ENCODE measurements at regions not wholly inside any gene's neighbourhood (a gene's known extent, or its start where the extent isn't known, plus 50 kb on each side); places are given as distances from the start of the nearest gene placed in this dataset.

GRCh38 chr10:10803278-10803677, 214.4 kb upstream of the CELF2 start:
- H2BK120ac ChIP-seq (ENCODE audit: low read depth, low read length) = no peak overlapping the region
- no peaks in the 10 kb centered on the region for H3K36me3 ChIP-seq (replicated peaks in 1 of 2; ENCODE audit: control insufficient read depth in 2 of 2, insufficient read depth in 2 of 2, low read length in 2 of 2)
- no peak overlapping the region for H3K4me2 ChIP-seq (ENCODE audit: insufficient read depth, low read length, poor library complexity, severe bottlenecking)
- no peak overlapping the region for H2AFZ ChIP-seq (ENCODE audit: low read length)
- H3K27me3 ChIP-seq (ENCODE audit: control insufficient read depth in 3 of 3, insufficient read depth in 3 of 3, low read depth in 1 of 3, low read length in 3 of 3) = no peaks in the 10 kb centered on the region
- no peak overlapping the region for H3K9ac ChIP-seq (ENCODE audit: low read depth, low read length, poor library complexity)
- H3K27ac ChIP-seq (replicated peaks; ENCODE audit: low read length) = no peak overlapping the region
- no peak overlapping the region for H4K91ac ChIP-seq (ENCODE audit: low read depth, low read length, poor library complexity)
- H3K4me3 ChIP-seq (ENCODE audit: low read length in 2 of 2) = no peak overlapping the region
- H2BK12ac ChIP-seq (ENCODE audit: low read length) = no peak overlapping the region
- no peak for DNase-seq (ENCODE audit: low spot score)
- no peak overlapping the region for H3K23ac ChIP-seq (ENCODE audit: low read depth, low read length, poor library complexity)
- no peak overlapping the region for H3K4ac ChIP-seq (ENCODE audit: low read length)
- H3K18ac ChIP-seq (ENCODE audit: low read length) = peak overlapping the region; percentile 54
- peaks cover 2 to 3% of the 10 kb centered on the region in 2 donors for H3K4me1 ChIP-seq (ENCODE audit: control insufficient read depth in 2 of 2, insufficient read depth in 1 of 2, low read depth in 1 of 2, low read length in 2 of 2)
- no peak overlapping the region for H4K8ac ChIP-seq (ENCODE audit: low read depth, low read length)
- no peak overlapping the region for H2AK5ac ChIP-seq (ENCODE audit: low read depth, low read length)
- no peak overlapping the region for H3K14ac ChIP-seq (ENCODE audit: low read length)
- WGBS, 2 donors (ENCODE audit: extremely low coverage in 2 of 2, insufficient read length in 2 of 2, insufficient replicate concordance in 1 of 2) = no CpG with 5 or more reads among the region's 1 CpG
- no peak overlapping the region for H2BK15ac ChIP-seq (ENCODE audit: low read length)
- no peaks in the 10 kb centered on the region for H3K9me3 ChIP-seq (replicated peaks in 1 of 2; ENCODE audit: control insufficient read depth in 2 of 2, insufficient read depth in 1 of 2, low read depth in 1 of 2, low read length in 2 of 2)
- H3K79me1 ChIP-seq (ENCODE audit: low read depth, low read length) = no peaks in the 10 kb centered on the region
- no peak overlapping the region for H2BK5ac ChIP-seq (ENCODE audit: low read length)

- H3K79me1 ChIP-seq (ENCODE audit: low read depth, low read length) = no peaks in the 10 kb centered on the region
- peaks cover 2% of the 10 kb centered on the region in 2 donors for H3K4me1 ChIP-seq (ENCODE audit: control insufficient read depth in 2 of 2, insufficient read depth in 1 of 2, low read depth in 1 of 2, low read length in 2 of 2)
- H2BK5ac ChIP-seq (ENCODE audit: low read length) = no peak overlapping the region
- no peak overlapping the region for H3K9ac ChIP-seq (ENCODE audit: low read depth, low read length, poor library complexity)
- H2AFZ ChIP-seq (ENCODE audit: low read length) = no peak overlapping the region
- H3K27me3 ChIP-seq (ENCODE audit: control insufficient read depth in 3 of 3, insufficient read depth in 3 of 3, low read depth in 1 of 3, low read length in 3 of 3) = no peaks in the 10 kb centered on the region
- no peak overlapping the region for H3K27ac ChIP-seq (replicated peaks; ENCODE audit: low read length)
- no peak overlapping the region for H3K4ac ChIP-seq (ENCODE audit: low read length)
- no peaks in the 10 kb centered on the region for H3K9me3 ChIP-seq (replicated peaks in 1 of 2; ENCODE audit: control insufficient read depth in 2 of 2, insufficient read depth in 1 of 2, low read depth in 1 of 2, low read length in 2 of 2)
- H3K4me3 ChIP-seq (ENCODE audit: low read length in 2 of 2) = no peak overlapping the region
- no peaks in the 10 kb centered on the region for H3K36me3 ChIP-seq (replicated peaks in 1 of 2; ENCODE audit: control insufficient read depth in 2 of 2, insufficient read depth in 2 of 2, low read length in 2 of 2)
- H3K14ac ChIP-seq (ENCODE audit: low read length) = no peak overlapping the region
- no peak overlapping the region for H2BK15ac ChIP-seq (ENCODE audit: low read length)
- H2AK5ac ChIP-seq (ENCODE audit: low read depth, low read length) = no peak overlapping the region
- no peak overlapping the region for H2BK12ac ChIP-seq (ENCODE audit: low read length)
- DNase-seq (ENCODE audit: low spot score) = no peak
- H3K18ac ChIP-seq (ENCODE audit: low read length) = no peak overlapping the region
- no peak overlapping the region for H2BK120ac ChIP-seq (ENCODE audit: low read depth, low read length)
- H3K4me2 ChIP-seq (ENCODE audit: insufficient read depth, low read length, poor library complexity, severe bottlenecking) = no peak overlapping the region
- H3K23ac ChIP-seq (ENCODE audit: low read depth, low read length, poor library complexity) = no peak overlapping the region
- no peak overlapping the region for H4K8ac ChIP-seq (ENCODE audit: low read depth, low read length)
- no peak overlapping the region for H4K91ac ChIP-seq (ENCODE audit: low read depth, low read length, poor library complexity)
Measured at GRCh38 chr10:10804061-10804460, 213.6 kb upstream of the CELF2 start.

- H3K27me3 ChIP-seq (ENCODE audit: control insufficient read depth in 3 of 3, insufficient read depth in 3 of 3, low read depth in 1 of 3, low read length in 3 of 3) = no peaks in the 10 kb centered on the region
- H4K91ac ChIP-seq (ENCODE audit: low read depth, low read length, poor library complexity) = no peak overlapping the region
- no peak overlapping the region for H4K8ac ChIP-seq (ENCODE audit: low read depth, low read length)
- no peak overlapping the region for H3K14ac ChIP-seq (ENCODE audit: low read length)
- H3K4me3 ChIP-seq (ENCODE audit: low read length in 2 of 2) = no peak overlapping the region
- no peak overlapping the region for H3K4ac ChIP-seq (ENCODE audit: low read length)
- no peak overlapping the region for H3K18ac ChIP-seq (ENCODE audit: low read length)
- peaks cover 2% of the 10 kb centered on the region in 2 donors for H3K4me1 ChIP-seq (ENCODE audit: control insufficient read depth in 2 of 2, insufficient read depth in 1 of 2, low read depth in 1 of 2, low read length in 2 of 2)
- H2AFZ ChIP-seq (ENCODE audit: low read length) = no peak overlapping the region
- no peak overlapping the region for H2BK15ac ChIP-seq (ENCODE audit: low read length)
- H3K4me2 ChIP-seq (ENCODE audit: insufficient read depth, low read length, poor library complexity, severe bottlenecking) = no peak overlapping the region
- H3K27ac ChIP-seq (replicated peaks; ENCODE audit: low read length) = no peak overlapping the region
- no CpG with 5 or more reads among the region's 7 CpGs for WGBS, 2 donors (ENCODE audit: extremely low coverage in 2 of 2, insufficient read length in 2 of 2, insufficient replicate concordance in 1 of 2)
- no peak overlapping the region for H2BK5ac ChIP-seq (ENCODE audit: low read length)
- H3K23ac ChIP-seq (ENCODE audit: low read depth, low read length, poor library complexity) = no peak overlapping the region
- no peaks in the 10 kb centered on the region for H3K9me3 ChIP-seq (replicated peaks in 1 of 2; ENCODE audit: control insufficient read depth in 2 of 2, insufficient read depth in 1 of 2, low read depth in 1 of 2, low read length in 2 of 2)
- no peak overlapping the region for H2BK12ac ChIP-seq (ENCODE audit: low read length)
- H2BK120ac ChIP-seq (ENCODE audit: low read depth, low read length) = no peak overlapping the region
- no peak for DNase-seq (ENCODE audit: low spot score)
- no peaks in the 10 kb centered on the region for H3K79me1 ChIP-seq (ENCODE audit: low read depth, low read length)
- H3K9ac ChIP-seq (ENCODE audit: low read depth, low read length, poor library complexity) = no peak overlapping the region
- H2AK5ac ChIP-seq (ENCODE audit: low read depth, low read length) = no peak overlapping the region
- H3K36me3 ChIP-seq (replicated peaks in 1 of 2; ENCODE audit: control insufficient read depth in 2 of 2, insufficient read depth in 2 of 2, low read length in 2 of 2) = no peaks in the 10 kb centered on the region
Measured at GRCh38 chr10:10804998-10805740, 212.5 kb upstream of the CELF2 start.

GRCh38 chr10:10807106-10807505, 210.6 kb upstream of the CELF2 start:
- Histone ChIP-seq H2AK5ac (ENCODE audit: low read depth, low read length) (no peak overlapping the region), H3K9me3 (replicated peaks in 1 of 2; ENCODE audit: control insufficient read depth in 2 of 2, insufficient read depth in 1 of 2, low read depth in 1 of 2, low read length in 2 of 2) (no peaks in the 10 kb centered on the region), H3K4me2 (ENCODE audit: insufficient read depth, low read length, poor library complexity, severe bottlenecking) (no peak overlapping the region), H2BK120ac (ENCODE audit: low read depth, low read length) (no peak overlapping the region), H3K4me3 (ENCODE audit: low read length in 2 of 2) (no peak overlapping the region), H3K23ac (ENCODE audit: low read depth, low read length, poor library complexity) (no peak overlapping the region), H3K4ac (ENCODE audit: low read length) (no peak overlapping the region), H2BK5ac (ENCODE audit: low read length) (no peak overlapping the region), H3K18ac (ENCODE audit: low read length) (no peak overlapping the region), H2AFZ (ENCODE audit: low read length) (no peak overlapping the region), H3K14ac (ENCODE audit: low read length) (no peak overlapping the region), H3K9ac (ENCODE audit: low read depth, low read length, poor library complexity) (no peak overlapping the region), H3K4me1 (ENCODE audit: control insufficient read depth in 2 of 2, insufficient read depth in 1 of 2, low read depth in 1 of 2, low read length in 2 of 2) (peaks cover 2% of the 10 kb centered on the region in 2 donors), H2BK15ac (ENCODE audit: low read length) (no peak overlapping the region), H4K8ac (ENCODE audit: low read depth, low read length) (no peak overlapping the region), H3K79me1 (ENCODE audit: low read depth, low read length) (no peaks in the 10 kb centered on the region), H2BK12ac (ENCODE audit: low read length) (no peak overlapping the region), H3K36me3 (replicated peaks in 1 of 2; ENCODE audit: control insufficient read depth in 2 of 2, insufficient read depth in 2 of 2, low read length in 2 of 2) (no peaks in the 10 kb centered on the region), H4K91ac (ENCODE audit: low read depth, low read length, poor library complexity) (no peak overlapping the region), H3K27me3 (ENCODE audit: control insufficient read depth in 3 of 3, insufficient read depth in 3 of 3, low read depth in 1 of 3, low read length in 3 of 3) (no peaks in the 10 kb centered on the region), H3K27ac (replicated peaks; ENCODE audit: low read length) (no peak overlapping the region)
- DNase-seq (ENCODE audit: low spot score) = no peak
- WGBS, 2 donors (ENCODE audit: extremely low coverage in 2 of 2, insufficient read length in 2 of 2, insufficient replicate concordance in 1 of 2) = no CpG with 5 or more reads among the region's 1 CpG

Data from neuronal stem cell (in vitro differentiated cells).